Activated CD4-positive, alpha-beta memory T cell treated with anti-CD3 and anti-CD28 coated beads for 36 hours (primary cell): ENCODE measurements at regions not wholly inside any gene's neighbourhood (a gene's known extent, or its start where the extent isn't known, plus 50 kb on each side); places are given as distances from the start of the nearest gene placed in this dataset.
"Not testable (repeated sequence)": the region's sequence is repeated elsewhere in the genome, so short reads cannot be mapped to it uniquely, and the experiment has no call there.

Experiments
- CTCF ChIA-PET: fragments of 350-600 bp; sonication (Branson Sonifier 250); formaldehyde crosslinking; loops from one replicate; lab custom pipeline; 2021; ENCODE audit warnings: antibody characterized with exemption, inconsistent platforms; lab: Charles Lee
- POLR2A ChIA-PET: fragments of 350-600 bp; sonication (Branson Sonifier 250); formaldehyde crosslinking; loops from one replicate; lab custom pipeline; 2021; ENCODE audit warnings: antibody characterized with exemption; lab: Charles Lee
- DNase-seq: peaks from one replicate; pipeline ENCODE4 v3.0.0-alpha.2; 2020
- H3K27ac Mint-ChIP-seq: one replicate; pipeline ENCODE4 v1.8.0; 2021; ENCODE audit warnings: mixed read lengths
- H3K27me3 Mint-ChIP-seq: one replicate; pipeline ENCODE4 v1.8.0; 2021; ENCODE audit warnings: mixed read lengths
- H3K36me3 Mint-ChIP-seq: one replicate; pipeline ENCODE4 v1.8.0; 2021; ENCODE audit warnings: mixed read lengths
- H3K4me1 Mint-ChIP-seq: one replicate; pipeline ENCODE4 v1.8.0; 2021; ENCODE audit warnings: low read depth, mixed read lengths
- H3K4me3 Mint-ChIP-seq: one replicate; pipeline ENCODE4 v1.8.0; 2021; ENCODE audit warnings: mild to moderate bottlenecking, mixed read lengths
- H3K9me3 Mint-ChIP-seq: one replicate; pipeline ENCODE4 v1.8.0; 2021; ENCODE audit warnings: mixed read lengths
- intact Hi-C: fragments of 100-400 bp; cut with micrococcal nuclease; formaldehyde crosslinking; loops from one replicate; pipeline ENCODE4 v1.15.1; 2023

- Mint-ChIP-seq H3K4me1 (peaks cover 13% of the 10 kb centered on the region), H3K27me3 (no peaks in the 10 kb centered on the region), H3K36me3 (no peaks in the 10 kb centered on the region), H3K4me3 (no peak overlapping the region), H3K9me3 (no peaks in the 10 kb centered on the region), H3K27ac (no peak overlapping the region)
- ChIA-PET POLR2A (no interaction called here), CTCF (no interaction called here)
- no peak for DNase-seq
- intact Hi-C loops = no loop called here
Measured at GRCh38 chr10:21402606-21403083, 122.8 kb downstream of the SKIDA1 start.

GRCh38 chr10:21401196-21401595, 124.3 kb downstream of the SKIDA1 start:
- no peak for DNase-seq

GRCh38 chr10:21399392-21400035, 126.0 kb downstream of the SKIDA1 start:
- Mint-ChIP-seq H3K4me1 (no peaks in the 10 kb centered on the region), H3K4me3 (no peak overlapping the region), H3K36me3 (no peaks in the 10 kb centered on the region), H3K27ac (no peak overlapping the region), H3K27me3 (no peaks in the 10 kb centered on the region), H3K9me3 (peaks cover 4% of the 10 kb centered on the region)
- ChIA-PET POLR2A (no interaction called here), CTCF (no interaction called here)
- DNase-seq = no peak
- intact Hi-C loops = no loop called here

More at GRCh38 chr10:21401196-21401595, 124.3 kb downstream of the SKIDA1 start:
- Mint-ChIP-seq H3K27ac (no peak overlapping the region), H3K4me3 (no peak overlapping the region), H3K36me3 (no peaks in the 10 kb centered on the region), H3K4me1 (peaks cover 3% of the 10 kb centered on the region), H3K9me3 (no peaks in the 10 kb centered on the region), H3K27me3 (no peaks in the 10 kb centered on the region)
- CTCF ChIA-PET = no interaction called here
- intact Hi-C loops = no loop called here
- POLR2A ChIA-PET = no interaction called here

DNA sequence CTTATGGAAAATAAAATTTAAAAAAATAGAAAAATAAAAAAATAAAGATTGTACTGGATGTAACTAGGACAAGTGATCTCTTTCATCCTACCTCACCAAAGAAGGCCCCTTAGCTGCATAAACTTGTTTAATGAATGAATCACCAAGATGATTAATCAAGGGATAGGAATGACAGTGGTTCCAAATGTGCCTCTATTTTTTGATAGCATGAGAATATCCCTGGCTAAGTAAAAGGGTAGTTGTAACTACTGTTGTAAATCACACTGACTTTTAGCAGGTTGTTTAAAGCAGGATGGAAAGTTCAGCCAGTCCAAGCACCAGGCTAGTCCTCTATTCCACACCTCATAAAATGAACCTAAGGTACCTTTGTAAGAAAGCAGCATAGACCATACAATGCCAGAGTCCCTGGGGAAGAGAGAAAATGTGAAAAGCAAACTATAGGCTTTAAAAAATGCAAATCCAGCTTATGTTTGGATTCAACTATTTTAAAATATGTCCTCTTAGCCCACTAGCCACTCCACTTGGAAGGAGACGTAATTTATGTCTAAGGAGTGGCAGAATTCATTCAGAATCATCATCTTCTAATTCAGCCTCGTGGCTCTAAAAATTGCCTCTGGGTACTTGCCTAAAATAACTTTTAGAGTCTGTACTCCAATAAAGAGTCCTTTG, 126.8 kb downstream of the SKIDA1 start:
- CTCF ChIA-PET = no interaction called here
- POLR2A ChIA-PET = no interaction called here
- intact Hi-C loops = no loop called here
- Mint-ChIP-seq H3K36me3 (no peaks in the 10 kb centered on the region), H3K4me1 (no peaks in the 10 kb centered on the region), H3K9me3 (peaks cover 4% of the 10 kb centered on the region), H3K27ac (no peak overlapping the region), H3K27me3 (no peaks in the 10 kb centered on the region), H3K4me3 (no peak overlapping the region)
- no peak for DNase-seq

DNA sequence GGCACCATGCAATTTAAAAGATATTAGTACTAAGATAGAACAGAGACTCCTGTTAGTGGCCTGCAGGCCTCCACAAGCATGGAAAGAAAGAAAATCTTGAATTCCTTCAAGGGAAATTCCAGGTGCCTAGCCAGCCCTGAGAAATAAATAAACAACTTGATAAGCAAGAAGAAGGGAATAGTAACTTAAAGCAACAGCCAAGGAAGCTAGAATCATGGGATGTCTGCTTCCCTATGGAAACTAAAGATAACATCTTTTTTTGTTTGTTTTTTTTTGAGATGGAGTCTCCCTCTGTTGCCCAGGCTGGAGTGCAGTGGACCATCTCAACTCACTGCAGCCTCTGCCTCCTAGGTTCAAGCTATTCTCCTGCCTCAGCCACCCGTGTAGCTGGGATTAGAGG, 128.6 kb downstream of the SKIDA1 start:
- H3K4me1 Mint-ChIP-seq = no peaks in the 10 kb centered on the region
- no peak overlapping the region for H3K27ac Mint-ChIP-seq
- CTCF ChIA-PET = no interaction called here
- no peak for DNase-seq
- H3K27me3 Mint-ChIP-seq = no peaks in the 10 kb centered on the region
- no peaks in the 10 kb centered on the region for H3K36me3 Mint-ChIP-seq
- POLR2A ChIA-PET = no interaction called here
- H3K4me3 Mint-ChIP-seq = no peak overlapping the region
- intact Hi-C loops = no loop called here
- peaks cover 4% of the 10 kb centered on the region for H3K9me3 Mint-ChIP-seq

DNA sequence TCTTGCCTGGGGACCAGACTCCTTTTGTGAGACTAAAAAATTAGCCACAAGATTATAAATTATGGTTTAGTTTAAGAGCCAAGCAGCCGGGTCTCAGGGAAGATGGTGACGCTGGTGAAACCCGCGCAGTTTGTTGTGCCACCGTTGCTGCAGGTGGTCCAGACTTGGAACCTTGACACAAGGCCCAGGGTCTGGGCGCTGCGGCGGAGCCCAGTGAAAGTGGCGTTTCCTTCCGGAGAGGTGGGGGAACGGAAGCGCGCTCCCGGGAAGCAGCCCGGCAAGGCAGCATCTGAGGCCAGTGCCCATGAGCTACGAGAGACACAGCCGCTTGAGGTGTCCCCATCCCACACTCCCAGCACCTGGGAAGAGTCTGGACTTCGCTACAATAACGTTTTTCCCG, 131.6 kb downstream of the SKIDA1 start:
- Mint-ChIP-seq H3K27ac (no peak overlapping the region), H3K4me1 (no peaks in the 10 kb centered on the region), H3K9me3 (peaks cover 4% of the 10 kb centered on the region), H3K4me3 (no peak overlapping the region), H3K27me3 (peaks cover 3% of the 10 kb centered on the region), H3K36me3 (no peaks in the 10 kb centered on the region)
- CTCF ChIA-PET = no interaction called here
- POLR2A ChIA-PET = no interaction called here
- DNase-seq = no peak
- intact Hi-C loops = no loop called here

- DNase-seq = no peak
- Mint-ChIP-seq H3K27ac (no peak overlapping the region), H3K4me1 (no peaks in the 10 kb centered on the region), H3K36me3 (no peaks in the 10 kb centered on the region), H3K4me3 (no peak overlapping the region), H3K9me3 (no peaks in the 10 kb centered on the region), H3K27me3 (peaks cover 3% of the 10 kb centered on the region)
- CTCF ChIA-PET = no interaction called here
- intact Hi-C loops = no loop called here
- POLR2A ChIA-PET = no interaction called here
Measured at GRCh38 chr10:21388589-21388988, 136.9 kb downstream of the SKIDA1 start.

DNA sequence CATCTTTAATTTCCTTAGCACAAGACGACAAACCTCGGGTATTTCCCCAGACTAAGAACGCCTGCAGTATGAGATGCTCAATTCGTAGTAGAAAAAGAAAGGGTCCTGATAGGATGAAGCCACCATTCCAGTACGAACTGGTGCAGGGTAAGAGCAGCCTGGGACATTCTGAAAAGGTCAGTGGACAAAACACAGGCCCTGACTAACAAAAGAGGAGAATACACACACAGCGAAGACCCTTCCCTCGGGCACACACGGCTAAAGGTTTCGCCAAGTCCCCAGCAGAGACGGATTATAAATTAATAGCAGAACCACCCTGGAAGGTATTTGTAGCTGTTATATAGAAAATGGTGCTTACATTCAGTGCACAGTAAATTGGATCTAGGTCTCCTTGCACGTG, 137.6 kb downstream of the SKIDA1 start:
- Mint-ChIP-seq H3K9me3 (no peaks in the 10 kb centered on the region), H3K27me3 (peaks cover 3% of the 10 kb centered on the region), H3K36me3 (no peaks in the 10 kb centered on the region), H3K4me1 (no peaks in the 10 kb centered on the region), H3K4me3 (no peak overlapping the region), H3K27ac (no peak overlapping the region)
- POLR2A ChIA-PET = no interaction called here
- intact Hi-C loops = no loop called here
- CTCF ChIA-PET = no interaction called here
- DNase-seq = no peak

DNA sequence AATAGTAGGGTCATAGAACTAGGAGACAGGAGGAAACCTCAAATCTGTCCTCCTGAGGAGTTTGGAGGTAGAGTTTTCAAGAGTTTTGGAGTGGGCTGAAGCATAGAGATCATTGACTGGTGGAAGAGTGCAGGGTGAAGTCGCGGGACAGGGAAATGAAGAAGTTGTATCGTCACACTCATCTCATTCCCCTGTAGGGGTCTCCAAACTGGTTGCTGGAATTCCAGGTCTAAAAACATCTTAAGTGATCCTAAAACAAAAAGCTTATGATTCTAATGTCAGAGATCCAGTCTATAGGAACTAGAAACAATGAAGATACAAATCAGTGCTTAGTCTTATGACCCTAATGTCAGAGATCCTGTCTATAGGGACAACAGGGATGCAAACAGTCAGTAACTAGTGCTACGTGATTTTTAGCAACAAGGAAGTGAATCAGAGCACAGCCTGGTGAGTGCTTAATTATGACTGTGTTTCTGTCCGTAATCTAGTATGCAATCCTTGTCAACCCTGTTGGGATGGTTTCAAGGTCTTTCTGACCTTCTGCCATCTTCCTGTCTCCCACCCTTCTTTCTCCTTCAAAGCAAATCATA, 139.4 kb downstream of the SKIDA1 start:
- ChIA-PET CTCF (no interaction called here), POLR2A (no interaction called here)
- Mint-ChIP-seq H3K36me3 (no peaks in the 10 kb centered on the region), H3K9me3 (no peaks in the 10 kb centered on the region), H3K27me3 (peaks cover 3% of the 10 kb centered on the region), H3K27ac (no peak overlapping the region), H3K4me3 (no peak overlapping the region), H3K4me1 (no peaks in the 10 kb centered on the region)
- intact Hi-C loops = no loop called here
- no peak for DNase-seq

DNA sequence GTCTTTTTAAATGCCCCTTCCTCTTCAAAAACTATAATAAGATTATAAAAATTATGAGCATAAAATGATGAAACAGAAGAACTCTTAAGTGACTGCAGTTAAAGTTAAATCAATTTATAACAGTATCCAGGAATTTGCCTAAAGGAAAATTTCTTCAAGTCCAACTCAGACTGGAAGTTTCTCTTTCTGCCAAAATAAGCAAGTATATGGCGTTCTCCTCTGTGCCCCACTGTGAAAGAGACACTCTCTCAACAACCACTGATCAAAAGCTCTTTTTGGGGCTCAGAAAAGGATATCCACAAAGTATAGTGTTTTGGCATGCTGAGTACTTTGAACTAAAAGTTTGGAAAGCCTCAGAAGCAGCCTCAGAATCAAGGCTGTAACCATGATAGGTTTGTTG, 139.9 kb downstream of the SKIDA1 start:
- Mint-ChIP-seq H3K9me3 (no peaks in the 10 kb centered on the region), H3K4me1 (no peaks in the 10 kb centered on the region), H3K27ac (no peak overlapping the region), H3K36me3 (no peaks in the 10 kb centered on the region), H3K4me3 (no peak overlapping the region), H3K27me3 (peaks cover 3% of the 10 kb centered on the region)
- no peak for DNase-seq
- intact Hi-C loops = no loop called here
- ChIA-PET CTCF (no interaction called here), POLR2A (no interaction called here)

DNA sequence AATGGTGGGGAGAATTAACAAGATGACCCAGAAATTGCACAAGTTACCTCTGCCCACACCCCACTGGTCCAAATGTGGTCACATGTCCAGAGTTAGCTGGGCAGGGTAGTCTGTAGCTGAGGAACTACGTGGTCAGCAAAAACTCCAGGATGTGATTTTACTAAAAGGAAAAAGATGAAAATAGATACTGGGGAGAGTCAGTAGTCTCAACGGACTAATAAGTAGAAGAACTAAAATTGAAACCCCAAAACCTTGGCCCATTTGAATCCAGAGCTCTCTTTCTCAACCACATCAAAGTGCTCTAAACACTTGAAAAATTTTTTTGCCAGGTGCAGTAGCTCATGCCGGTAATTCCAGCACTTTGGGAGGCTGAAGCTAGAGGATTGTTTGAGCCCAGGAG, 146.3 kb downstream of the SKIDA1 start:
- POLR2A ChIA-PET = no interaction called here

DNA sequence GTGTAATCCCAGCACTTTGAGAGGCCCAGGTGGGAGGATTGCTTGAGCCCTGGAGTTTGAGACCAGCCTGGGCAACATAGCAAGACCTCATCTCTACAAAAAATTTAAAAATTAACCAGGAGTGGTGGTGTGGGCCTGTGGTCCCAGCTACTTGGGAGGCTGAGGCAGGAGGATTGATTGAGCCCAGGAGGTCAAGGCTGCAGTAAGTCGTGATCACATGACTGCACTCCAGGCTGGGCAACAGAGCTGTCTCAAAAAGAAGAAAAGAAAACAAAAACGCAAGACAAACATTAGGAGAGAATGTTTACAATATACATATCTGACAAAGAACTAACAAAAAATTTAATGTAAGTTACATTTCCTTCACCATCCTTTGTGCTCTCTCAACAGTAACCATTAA, 150.2 kb downstream of the SKIDA1 start:
- POLR2A ChIA-PET, DNase-seq, intact Hi-C loops, H3K4me3 Mint-ChIP-seq, H3K27me3 Mint-ChIP-seq, H3K36me3 Mint-ChIP-seq, CTCF ChIA-PET, H3K4me1 Mint-ChIP-seq, H3K27ac Mint-ChIP-seq, H3K9me3 Mint-ChIP-seq: not testable (repeated sequence)

More for the DNA sequence above, 146.3 kb downstream of the SKIDA1 start:
- CTCF ChIA-PET = no interaction called here
- H3K9me3 Mint-ChIP-seq = no peaks in the 10 kb centered on the region
- intact Hi-C loops = no loop called here
- H3K4me1 Mint-ChIP-seq = peaks cover 2% of the 10 kb centered on the region
- H3K27ac Mint-ChIP-seq = no peak overlapping the region
- H3K4me3 Mint-ChIP-seq = no peak overlapping the region
- DNase-seq = no peak
- no peaks in the 10 kb centered on the region for H3K36me3 Mint-ChIP-seq
- no peaks in the 10 kb centered on the region for H3K27me3 Mint-ChIP-seq

DNA sequence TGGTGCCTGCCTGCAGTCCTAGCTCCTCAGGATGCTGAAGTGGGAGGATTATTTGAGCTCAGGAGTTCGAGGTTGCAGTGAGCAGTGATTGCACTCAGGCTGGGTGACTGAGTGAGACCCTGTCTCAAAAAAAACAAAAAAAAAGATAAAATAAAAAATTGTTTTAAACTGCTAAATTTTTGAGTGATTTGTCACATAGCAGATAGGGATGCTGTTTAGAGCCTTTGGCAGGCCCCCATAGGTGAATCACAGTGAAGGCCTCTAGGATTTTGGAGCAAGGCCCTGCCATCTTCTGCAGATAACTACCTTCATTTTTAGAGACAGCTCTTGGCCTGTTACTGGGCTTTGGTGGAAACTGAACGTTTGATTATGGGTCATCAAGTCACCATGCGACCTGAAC, 151.6 kb downstream of the SKIDA1 start:
- H3K4me3 Mint-ChIP-seq, H3K27me3 Mint-ChIP-seq, H3K4me1 Mint-ChIP-seq, POLR2A ChIA-PET, DNase-seq, H3K9me3 Mint-ChIP-seq, intact Hi-C loops, H3K27ac Mint-ChIP-seq, H3K36me3 Mint-ChIP-seq, CTCF ChIA-PET: not testable (repeated sequence)
